ENCODE measurements at regions not wholly inside any gene's neighbourhood (a gene's known extent, or its start where the extent isn't known, plus 50 kb on each side); places are given as distances from the start of the nearest gene placed in this dataset.

- no peaks in the 10 kb centered on the region for H3K36me3 Mint-ChIP-seq
- no peak overlapping the region for H3K27ac Mint-ChIP-seq
- Histone ChIP-seq H3K27me3 (ENCODE audit: insufficient read depth, low read length) (no peaks in the 10 kb centered on the region), H3K27ac (ENCODE audit: low read depth, low read length) (no peak overlapping the region), H3K4me3 (ENCODE audit: low read length in 2 of 2) (no peak overlapping the region), H3K4me1 (ENCODE audit: insufficient read depth, low read length) (no peaks in the 10 kb centered on the region), H3K9me3 (ENCODE audit: control insufficient read depth in 1 of 2, low read length in 2 of 2) (no peaks in the 10 kb centered on the region), H3K36me3 (ENCODE audit: insufficient read depth, low read length) (no peaks in the 10 kb centered on the region)
- intact Hi-C loops (cut with micrococcal nuclease): no loop called here
- H3K9me3 Mint-ChIP-seq: peaks cover 0 to 2% (median 0%) of the 10 kb centered on the region in 8 donors
- peaks cover 0 to under 1% of the 10 kb centered on the region in 2 donors for H3K27me3 Mint-ChIP-seq
- ChIA-PET CTCF (ENCODE audit: partially characterized antibody) (no interaction called here), POLR2A (ENCODE audit: partially characterized antibody) (no interaction called here)
- H3K4me3 Mint-ChIP-seq: no peak overlapping the region
- DNase-seq: no peak
- H3K4me1 Mint-ChIP-seq: peaks cover 0 to 13% (median 3%) of the 10 kb centered on the region in 4 donors
These were observed 129.0 kb upstream of the MED13L start for GRCh38 chr12:116406529-116406928.

- H3K36me3 ChIP-seq (ENCODE audit: insufficient read depth, low read length): no peaks in the 10 kb centered on the region
- no peak overlapping the region for H3K4me3 ChIP-seq (ENCODE audit: low read length in 2 of 2)
- no peaks in the 10 kb centered on the region for H3K9me3 ChIP-seq (ENCODE audit: control insufficient read depth in 1 of 2, low read length in 2 of 2)
- no peaks in the 10 kb centered on the region for H3K27me3 Mint-ChIP-seq
- H3K4me3 Mint-ChIP-seq: no peak overlapping the region
- no peaks in the 10 kb centered on the region for H3K9me3 Mint-ChIP-seq
- DNase-seq: no peak
- ChIA-PET CTCF (ENCODE audit: partially characterized antibody) (no interaction called here), POLR2A (ENCODE audit: partially characterized antibody) (no interaction called here)
- H3K4me1 Mint-ChIP-seq: peaks cover 0 to 13% (median 3%) of the 10 kb centered on the region in 4 donors
- no peaks in the 10 kb centered on the region for H3K27me3 ChIP-seq (ENCODE audit: insufficient read depth, low read length)
- no peak overlapping the region for H3K27ac ChIP-seq (ENCODE audit: low read depth, low read length)
- H3K27ac Mint-ChIP-seq: no peak overlapping the region
- H3K36me3 Mint-ChIP-seq: no peaks in the 10 kb centered on the region
- H3K4me1 ChIP-seq (ENCODE audit: insufficient read depth, low read length): no peaks in the 10 kb centered on the region
- intact Hi-C loops (cut with micrococcal nuclease): no loop called here
These were observed 131.2 kb upstream of the MED13L start for GRCh38 chr12:116408489-116409250.

- H3K36me3 ChIP-seq (ENCODE audit: insufficient read depth, low read length): no peaks in the 10 kb centered on the region
- no peaks in the 10 kb centered on the region for H3K27me3 ChIP-seq (ENCODE audit: insufficient read depth, low read length)
- ChIA-PET CTCF (ENCODE audit: partially characterized antibody) (interaction anchor here (0.9 kb wide), 1 partner anchor 94 kb away, joined by 3 read pairs; no protein-coding TSS in a partner anchor), POLR2A (ENCODE audit: partially characterized antibody) (no interaction called here)
- no peaks in the 10 kb centered on the region for H3K9me3 ChIP-seq (ENCODE audit: control insufficient read depth in 1 of 2, low read length in 2 of 2)
- H3K4me1 ChIP-seq (ENCODE audit: insufficient read depth, low read length): no peaks in the 10 kb centered on the region
- DNase-seq: no peak
- no peaks in the 10 kb centered on the region for H3K27me3 Mint-ChIP-seq
- no peaks in the 10 kb centered on the region for H3K9me3 Mint-ChIP-seq
- H3K4me1 Mint-ChIP-seq: peaks cover 0 to 13% (median 3%) of the 10 kb centered on the region in 4 donors
- H3K36me3 Mint-ChIP-seq: no peaks in the 10 kb centered on the region
- H3K4me3 Mint-ChIP-seq: no peak overlapping the region
- intact Hi-C loops (cut with micrococcal nuclease): no loop called here
- no peak overlapping the region for H3K27ac Mint-ChIP-seq
- no peak overlapping the region for H3K27ac ChIP-seq (ENCODE audit: low read depth, low read length)
- H3K4me3 ChIP-seq (ENCODE audit: low read length in 2 of 2): no peak overlapping the region
These were observed 134.5 kb upstream of the MED13L start for GRCh38 chr12:116411977-116412376.

GRCh38 chr12:116414891-116415290 lies 137.4 kb upstream of the MED13L start:
- Histone ChIP-seq H3K27ac (ENCODE audit: low read depth, low read length) (no peak overlapping the region), H3K4me1 (ENCODE audit: insufficient read depth, low read length) (no peaks in the 10 kb centered on the region), H3K9me3 (ENCODE audit: control insufficient read depth in 1 of 2, low read length in 2 of 2) (no peaks in the 10 kb centered on the region), H3K36me3 (ENCODE audit: insufficient read depth, low read length) (no peaks in the 10 kb centered on the region), H3K27me3 (ENCODE audit: insufficient read depth, low read length) (no peaks in the 10 kb centered on the region), H3K4me3 (ENCODE audit: low read length in 2 of 2) (no peak overlapping the region)
- no peaks in the 10 kb centered on the region for H3K9me3 Mint-ChIP-seq
- no peaks in the 10 kb centered on the region for H3K27me3 Mint-ChIP-seq
- DNase-seq: no peak
- ChIA-PET CTCF (ENCODE audit: partially characterized antibody) (no interaction called here), POLR2A (ENCODE audit: partially characterized antibody) (no interaction called here)
- H3K4me3 Mint-ChIP-seq: no peak overlapping the region
- H3K4me1 Mint-ChIP-seq: peaks cover 0 to 5% (median under 1%) of the 10 kb centered on the region in 4 donors
- H3K27ac Mint-ChIP-seq: no peak overlapping the region
- intact Hi-C loops (cut with micrococcal nuclease): no loop called here
- no peaks in the 10 kb centered on the region for H3K36me3 Mint-ChIP-seq

- no peaks in the 10 kb centered on the region for H3K27me3 Mint-ChIP-seq
- H3K27ac Mint-ChIP-seq: no peak overlapping the region
- peaks cover 0 to 4% (median under 1%) of the 10 kb centered on the region in 4 donors for H3K4me1 Mint-ChIP-seq
- ChIA-PET POLR2A (ENCODE audit: partially characterized antibody) (no interaction called here), CTCF (ENCODE audit: partially characterized antibody) (no interaction called here)
- no peak overlapping the region for H3K4me3 Mint-ChIP-seq
- H3K9me3 Mint-ChIP-seq: no peaks in the 10 kb centered on the region
- no peaks in the 10 kb centered on the region for H3K36me3 Mint-ChIP-seq
- Histone ChIP-seq H3K27ac (ENCODE audit: low read depth, low read length) (no peak overlapping the region), H3K27me3 (ENCODE audit: insufficient read depth, low read length) (no peaks in the 10 kb centered on the region), H3K4me3 (ENCODE audit: low read length in 2 of 2) (no peak overlapping the region), H3K36me3 (ENCODE audit: insufficient read depth, low read length) (no peaks in the 10 kb centered on the region), H3K9me3 (ENCODE audit: control insufficient read depth in 1 of 2, low read length in 2 of 2) (no peaks in the 10 kb centered on the region), H3K4me1 (ENCODE audit: insufficient read depth, low read length) (no peaks in the 10 kb centered on the region)
- no peak for DNase-seq
- intact Hi-C loops (cut with micrococcal nuclease): no loop called here
These were observed 138.1 kb upstream of the MED13L start for GRCh38 chr12:116415408-116416108.

- no peaks in the 10 kb centered on the region for H3K27me3 ChIP-seq (ENCODE audit: insufficient read depth, low read length)
- Mint-ChIP-seq H3K36me3 (no peaks in the 10 kb centered on the region), H3K4me1 (peaks cover 0 to 2% (median 0%) of the 10 kb centered on the region in 4 donors), H3K9me3 (no peaks in the 10 kb centered on the region), H3K27me3 (no peaks in the 10 kb centered on the region), H3K27ac (no peak overlapping the region), H3K4me3 (no peak overlapping the region)
- ChIA-PET POLR2A (ENCODE audit: partially characterized antibody) (no interaction called here), CTCF (ENCODE audit: partially characterized antibody) (no interaction called here)
- no peak for DNase-seq
- no peak overlapping the region for H3K4me3 ChIP-seq (ENCODE audit: low read length in 2 of 2)
- H3K36me3 ChIP-seq (ENCODE audit: insufficient read depth, low read length): no peaks in the 10 kb centered on the region
- H3K9me3 ChIP-seq (ENCODE audit: control insufficient read depth in 1 of 2, low read length in 2 of 2): no peaks in the 10 kb centered on the region
- no peak overlapping the region for H3K27ac ChIP-seq (ENCODE audit: low read depth, low read length)
- no peaks in the 10 kb centered on the region for H3K4me1 ChIP-seq (ENCODE audit: insufficient read depth, low read length)
- intact Hi-C loops (cut with micrococcal nuclease): no loop called here
These were observed 138.7 kb upstream of the MED13L start for GRCh38 chr12:116416166-116416565.

- H3K4me3 Mint-ChIP-seq: no peak overlapping the region
- Histone ChIP-seq H3K4me3 (ENCODE audit: low read length in 2 of 2) (no peak overlapping the region), H3K27me3 (ENCODE audit: insufficient read depth, low read length) (no peaks in the 10 kb centered on the region), H3K36me3 (ENCODE audit: insufficient read depth, low read length) (no peaks in the 10 kb centered on the region), H3K4me1 (ENCODE audit: insufficient read depth, low read length) (no peaks in the 10 kb centered on the region), H3K9me3 (ENCODE audit: control insufficient read depth in 1 of 2, low read length in 2 of 2) (peaks cover 0 to 4% of the 10 kb centered on the region in 2 donors), H3K27ac (ENCODE audit: low read depth, low read length) (no peak overlapping the region)
- no peak for DNase-seq
- intact Hi-C loops (cut with micrococcal nuclease): no loop called here
- H3K9me3 Mint-ChIP-seq: peaks cover 0 to 7% (median 5%) of the 10 kb centered on the region in 8 donors
- H3K27me3 Mint-ChIP-seq: no peaks in the 10 kb centered on the region
- ChIA-PET CTCF (ENCODE audit: partially characterized antibody) (no interaction called here), POLR2A (ENCODE audit: partially characterized antibody) (no interaction called here)
- H3K36me3 Mint-ChIP-seq: no peaks in the 10 kb centered on the region
- peaks cover 0 to 2% (median 0%) of the 10 kb centered on the region in 4 donors for H3K4me1 Mint-ChIP-seq
- H3K27ac Mint-ChIP-seq: no peak overlapping the region
These were observed 140.6 kb upstream of the MAP1LC3B2 start for GRCh38 chr12:116418551-116418950.
